Calu3 (cell line): ENCODE measurements at regions not wholly inside any gene's neighbourhood (a gene's known extent, or its start where the extent isn't known, plus 50 kb on each side); places are given as distances from the start of the nearest gene placed in this dataset.

ENCODE experiments used
- BruUV-seq: library from RNA; stranded (reverse); fragments of 400-500 nt; replicated peaks from 2 replicates; lab custom pipeline; 2021; lab: Mats Ljungman, UMichigan
- CTCF ChIA-PET: fragments of 300-600 bp; sonication (Branson Sonifier 250); formaldehyde crosslinking; loops from one replicate; lab custom pipeline; 2022; ENCODE audit warnings: antibody characterized with exemption; lab: Charles Lee
- DNase-seq: peaks from one replicate; pipeline ENCODE4 v3.0.0; 2022
- H3K27ac Mint-ChIP-seq: one replicate; pipeline ENCODE4 v1.8.0; 2022; ENCODE audit warnings: mixed read lengths; ENCODE audit not compliant: unreplicated experiment
- H3K27me3 Mint-ChIP-seq: one replicate; pipeline ENCODE4 v1.8.0; 2022; ENCODE audit warnings: mixed read lengths; ENCODE audit not compliant: unreplicated experiment
- H3K36me3 Mint-ChIP-seq: one replicate; pipeline ENCODE4 v1.8.0; 2022; ENCODE audit warnings: mild to moderate bottlenecking, moderate library complexity, mixed read lengths; ENCODE audit not compliant: insufficient read depth, unreplicated experiment
- H3K4me1 Mint-ChIP-seq: one replicate; pipeline ENCODE4 v1.8.0; 2022; ENCODE audit warnings: mild to moderate bottlenecking, low read depth, mixed read lengths; ENCODE audit not compliant: unreplicated experiment
- H3K4me3 Mint-ChIP-seq: one replicate; pipeline ENCODE4 v1.8.0; 2022; ENCODE audit warnings: mild to moderate bottlenecking, low read depth, moderate library complexity, mixed read lengths; ENCODE audit not compliant: unreplicated experiment
- H3K9me3 Mint-ChIP-seq: one replicate; pipeline ENCODE4 v1.8.0; 2022; ENCODE audit warnings: low read depth, mixed read lengths; ENCODE audit not compliant: unreplicated experiment
- CTCF ChIP-seq: fragments of 200-600 bp; IDR thresholded peaks from one replicate; pipeline ENCODE4 v1.8.0; 2022; ENCODE audit warnings: antibody characterized with exemption; ENCODE audit not compliant: unreplicated experiment
- intact Hi-C: fragments of 100-400 bp; cut with micrococcal nuclease; formaldehyde crosslinking; loops from one replicate; pipeline ENCODE4 v1.10.0; 2022; ENCODE audit not compliant: unreplicated experiment

- peaks cover 9% of the 10 kb centered on the region for H3K4me1 Mint-ChIP-seq
- CTCF ChIA-PET = no interaction called here
- H3K36me3 Mint-ChIP-seq = no peaks in the 10 kb centered on the region
- DNase-seq = no peak
- no peak overlapping the region for H3K4me3 Mint-ChIP-seq
- no peak for TF ChIP-seq CTCF
- BruUV-seq = no TSS peak
- H3K9me3 Mint-ChIP-seq = peaks cover 7% of the 10 kb centered on the region
- H3K27ac Mint-ChIP-seq = no peak overlapping the region
- H3K27me3 Mint-ChIP-seq = no peaks in the 10 kb centered on the region
- intact Hi-C loops = no loop called here
Measured at GRCh38 chr5:130797303-130797702, 367.8 kb downstream of the HINT1 start.

DNA sequence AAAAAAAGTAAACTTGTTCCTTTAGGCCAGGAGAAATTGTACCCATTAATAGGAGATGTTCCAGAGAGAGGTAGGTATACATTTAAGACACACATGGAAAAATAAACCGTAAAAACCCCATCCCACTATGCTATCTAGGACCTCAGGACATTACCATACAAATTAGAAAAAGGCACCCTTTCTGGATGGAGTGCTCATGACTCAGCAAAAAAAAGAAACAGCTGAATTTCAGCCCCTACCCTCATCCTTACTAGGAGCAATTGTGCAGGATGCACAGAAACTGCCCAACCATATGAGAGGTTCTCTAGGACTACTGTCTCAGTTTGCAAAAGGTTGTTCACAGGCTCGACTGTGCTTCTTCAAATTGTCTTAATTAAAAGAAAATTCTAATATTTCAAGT lies 368.2 kb downstream of the HINT1 start:
- Mint-ChIP-seq H3K9me3 (peaks cover 7% of the 10 kb centered on the region), H3K27me3 (no peaks in the 10 kb centered on the region), H3K4me3 (no peak overlapping the region), H3K4me1 (peaks cover 9% of the 10 kb centered on the region), H3K36me3 (no peaks in the 10 kb centered on the region), H3K27ac (no peak overlapping the region)
- no TSS peak for BruUV-seq
- no peak for DNase-seq
- intact Hi-C loops = no loop called here
- TF ChIP-seq CTCF = no peak
- CTCF ChIA-PET = no interaction called here

- CTCF ChIA-PET = no interaction called here
- no peak for TF ChIP-seq CTCF
- intact Hi-C loops = no loop called here
- Mint-ChIP-seq H3K9me3 (peaks cover 4% of the 10 kb centered on the region), H3K27ac (no peak overlapping the region), H3K4me1 (peaks cover 9% of the 10 kb centered on the region), H3K27me3 (no peaks in the 10 kb centered on the region), H3K4me3 (no peak overlapping the region), H3K36me3 (no peaks in the 10 kb centered on the region)
- no peak for DNase-seq
- no TSS peak for BruUV-seq
Measured at GRCh38 chr5:130796032-130796431, 369.0 kb downstream of the HINT1 start.

DNA sequence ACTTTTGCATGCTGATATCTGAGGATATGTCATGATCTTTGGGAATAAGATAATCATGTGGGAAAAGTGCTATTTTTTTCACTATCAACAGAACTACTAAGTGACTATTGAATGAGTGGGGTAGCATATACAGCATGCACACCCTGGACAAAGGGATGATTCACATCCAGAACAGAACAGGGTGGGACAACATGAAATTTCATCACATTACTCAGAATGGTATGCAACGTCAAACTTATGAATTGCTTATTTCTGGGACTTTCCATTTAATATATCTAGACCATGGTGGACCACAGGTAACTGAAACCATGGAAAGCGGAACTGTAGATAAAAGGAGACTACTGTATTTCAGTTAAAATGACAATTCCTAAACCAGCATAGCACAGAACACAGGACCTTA lies 370.0 kb downstream of the HINT1 start:
- Mint-ChIP-seq H3K9me3 (peaks cover 4% of the 10 kb centered on the region), H3K36me3 (no peaks in the 10 kb centered on the region), H3K27ac (no peak overlapping the region), H3K4me1 (peaks cover 9% of the 10 kb centered on the region), H3K27me3 (no peaks in the 10 kb centered on the region), H3K4me3 (no peak overlapping the region)
- intact Hi-C loops = no loop called here
- TF ChIP-seq CTCF = no peak
- no TSS peak for BruUV-seq
- DNase-seq = no peak
- CTCF ChIA-PET = no interaction called here

GRCh38 chr5:130777794-130778193 lies 387.3 kb downstream of the HINT1 start:
- Mint-ChIP-seq H3K27ac (no peak overlapping the region), H3K36me3 (no peaks in the 10 kb centered on the region), H3K27me3 (no peaks in the 10 kb centered on the region), H3K9me3 (no peaks in the 10 kb centered on the region), H3K4me1 (peaks cover 8% of the 10 kb centered on the region), H3K4me3 (no peak overlapping the region)
- intact Hi-C loops = no loop called here
- no TSS peak for BruUV-seq
- DNase-seq = no peak
- CTCF ChIA-PET = no interaction called here
- TF ChIP-seq CTCF = no peak
